ENCODE measurements at regions not wholly inside any gene's neighbourhood (a gene's known extent, or its start where the extent isn't known, plus 50 kb on each side); places are given as distances from the start of the nearest gene placed in this dataset.

DNA sequence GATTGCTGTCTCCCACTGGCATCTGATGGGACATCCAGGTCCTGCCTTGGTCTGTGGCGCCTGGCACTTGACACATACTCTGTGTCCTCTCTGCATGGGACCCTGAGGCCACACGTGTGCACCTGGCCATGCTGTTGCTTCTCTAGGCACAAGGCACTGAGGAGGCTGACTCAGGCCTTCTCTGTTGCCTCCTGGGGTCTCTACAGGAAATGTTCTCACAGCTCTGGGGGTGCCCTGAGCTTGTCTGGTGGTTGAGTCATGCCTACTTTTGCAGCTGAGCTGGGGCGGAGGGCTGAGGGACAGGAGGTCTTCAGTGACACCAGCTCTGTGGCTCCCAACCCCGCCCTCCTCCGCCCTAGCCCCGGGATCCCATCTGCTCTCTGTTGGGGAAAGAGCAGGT, 207.0 kb upstream of the HS6ST1 start:
- no peak for DNase-seq
- Histone ChIP-seq H3K27me3 (no peaks in the 10 kb centered on the region), H3K9me3 (no peaks in the 10 kb centered on the region), H3K4me3 (replicated peaks in 1 of 3) (no peak overlapping the region), H3K36me3 (no peaks in the 10 kb centered on the region), H3K27ac (no peak overlapping the region), H3K4me1 (no peaks in the 10 kb centered on the region)
- intact Hi-C loops (cut with DNase I), result no loop called here
- WGBS, 2 donors, result 90% methylated on average over 4 of the region's 6 CpGs; no CpG with 5 or more reads in 1 of the 2 donors
- TF ChIP-seq, protein P1, sequence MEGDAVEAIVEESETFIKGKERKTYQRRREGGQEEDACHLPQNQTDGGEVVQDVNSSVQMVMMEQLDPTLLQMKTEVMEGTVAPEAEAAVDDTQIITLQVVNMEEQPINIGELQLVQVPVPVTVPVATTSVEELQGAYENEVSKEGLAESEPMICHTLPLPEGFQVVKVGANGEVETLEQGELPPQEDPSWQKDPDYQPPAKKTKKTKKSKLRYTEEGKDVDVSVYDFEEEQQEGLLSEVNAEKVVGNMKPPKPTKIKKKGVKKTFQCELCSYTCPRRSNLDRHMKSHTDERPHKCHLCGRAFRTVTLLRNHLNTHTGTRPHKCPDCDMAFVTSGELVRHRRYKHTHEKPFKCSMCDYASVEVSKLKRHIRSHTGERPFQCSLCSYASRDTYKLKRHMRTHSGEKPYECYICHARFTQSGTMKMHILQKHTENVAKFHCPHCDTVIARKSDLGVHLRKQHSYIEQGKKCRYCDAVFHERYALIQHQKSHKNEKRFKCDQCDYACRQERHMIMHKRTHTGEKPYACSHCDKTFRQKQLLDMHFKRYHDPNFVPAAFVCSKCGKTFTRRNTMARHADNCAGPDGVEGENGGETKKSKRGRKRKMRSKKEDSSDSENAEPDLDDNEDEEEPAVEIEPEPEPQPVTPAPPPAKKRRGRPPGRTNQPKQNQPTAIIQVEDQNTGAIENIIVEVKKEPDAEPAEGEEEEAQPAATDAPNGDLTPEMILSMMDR (IDR thresholded peaks at IDR 0.05), result no peak
- no peak for TF ChIP-seq POLR2A (IDR thresholded peaks at IDR 0.05)

DNA sequence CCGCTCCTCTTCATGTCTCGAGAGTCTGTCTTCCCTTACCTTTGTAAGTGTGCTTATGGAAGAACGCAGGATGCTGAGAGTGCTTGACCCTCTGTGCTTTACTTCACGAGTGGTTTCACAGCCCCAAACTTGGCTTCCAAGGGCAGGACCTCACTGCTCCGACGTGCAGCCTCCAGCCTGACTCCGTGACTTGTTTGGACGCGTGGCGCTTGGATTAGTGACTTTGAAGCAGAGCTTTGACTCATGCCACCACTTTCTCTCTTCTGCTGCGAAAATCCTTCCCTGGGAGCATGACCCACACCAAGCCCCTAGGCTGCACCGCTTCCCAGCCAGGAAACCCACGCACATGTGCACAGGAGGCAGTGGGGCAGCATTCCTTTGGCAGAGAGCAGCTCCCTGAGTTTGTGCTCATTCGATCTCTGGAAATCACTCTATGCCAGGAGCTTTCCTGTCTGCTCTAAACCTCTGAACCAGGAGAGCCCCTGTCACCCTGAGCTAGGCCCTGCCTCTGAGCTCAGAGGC, 207.8 kb upstream of the HS6ST1 start:
- no peaks in the 10 kb centered on the region for H3K36me3 ChIP-seq
- no peaks in the 10 kb centered on the region for H3K4me1 ChIP-seq
- no peaks in the 10 kb centered on the region for H3K9me3 ChIP-seq
- H3K27ac ChIP-seq, result no peak overlapping the region
- 85 to 86% methylated on average over 14 of the region's 14 CpGs for WGBS, 2 donors
- no peak for TF ChIP-seq POLR2A (IDR thresholded peaks at IDR 0.05)
- TF ChIP-seq, protein P1 (IDR thresholded peaks at IDR 0.05), result no peak
- H3K27me3 ChIP-seq, result no peaks in the 10 kb centered on the region
- H3K4me3 ChIP-seq (replicated peaks in 1 of 3), result no peak overlapping the region
- intact Hi-C loops (cut with DNase I), result no loop called here
- DNase-seq, result no peak

DNA sequence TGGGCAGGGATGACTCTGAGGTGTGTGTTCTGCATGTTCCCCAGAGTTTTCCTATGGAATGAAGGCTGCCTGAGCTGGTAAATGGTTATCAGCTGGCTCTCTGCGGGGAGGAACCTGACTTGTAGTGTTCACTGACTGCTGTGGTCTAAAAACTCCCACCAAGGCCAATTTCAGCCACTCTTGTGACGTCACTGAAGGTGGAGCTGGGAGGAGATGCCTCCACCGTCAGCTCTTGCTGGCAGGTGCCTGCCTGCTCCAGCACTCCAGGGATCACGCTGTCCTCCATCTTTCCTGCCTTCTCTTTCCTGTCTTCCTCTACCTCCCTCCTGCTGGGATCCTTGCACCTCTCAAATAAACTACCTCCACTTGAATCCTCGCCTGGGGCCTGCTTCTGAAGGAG, 209.5 kb upstream of the HS6ST1 start:
- DNase-seq, result no peak
- intact Hi-C loops (cut with DNase I), result no loop called here
- 91 to 92% methylated on average over 4 to 5 of the region's 5 CpGs for WGBS, 2 donors
- TF ChIP-seq, protein P1 (IDR thresholded peaks at IDR 0.05), result no peak
- no peak for TF ChIP-seq POLR2A (IDR thresholded peaks at IDR 0.05)
- Histone ChIP-seq H3K27me3 (no peaks in the 10 kb centered on the region), H3K4me3 (replicated peaks in 1 of 3) (no peak overlapping the region), H3K36me3 (no peaks in the 10 kb centered on the region), H3K9me3 (no peaks in the 10 kb centered on the region), H3K27ac (no peak overlapping the region), H3K4me1 (no peaks in the 10 kb centered on the region)

DNA sequence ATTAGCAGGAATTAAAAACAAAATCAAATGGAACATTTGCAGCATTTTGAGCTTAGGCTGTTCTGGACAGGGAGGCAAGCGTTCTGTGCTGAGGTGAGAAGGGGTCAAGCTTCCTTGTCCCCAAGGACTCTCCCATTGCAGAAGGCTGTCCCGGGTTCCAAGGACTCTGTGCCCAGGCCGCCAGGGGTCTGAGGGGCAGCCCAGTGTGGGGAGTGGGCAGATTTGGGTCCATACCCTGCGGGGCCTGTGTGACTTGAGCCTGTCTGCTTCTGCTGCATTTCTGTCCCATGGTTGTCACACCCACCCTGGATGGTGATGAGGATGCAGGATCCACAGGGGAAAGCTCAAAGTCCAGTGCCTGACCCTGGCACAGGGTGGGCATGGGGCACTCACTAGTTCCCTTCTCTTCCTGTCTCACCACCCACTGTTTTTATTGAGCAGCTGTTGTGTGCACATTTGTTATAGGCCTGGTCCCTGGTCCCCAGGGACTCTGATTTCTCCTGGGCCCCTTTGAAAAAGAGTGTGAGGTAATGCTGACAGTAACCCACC, 211.4 kb upstream of the HS6ST1 start:
- H3K27ac ChIP-seq, result no peak overlapping the region
- no peaks in the 10 kb centered on the region for H3K9me3 ChIP-seq
- intact Hi-C loops (cut with DNase I), result loop anchor here (10.0 kb wide), 1 partner anchor 205 kb away; no protein-coding TSS in a partner anchor
- WGBS, 2 donors, result 93 to 100% methylated on average over 3 to 4 of the region's 4 CpGs
- no peak overlapping the region for H3K4me3 ChIP-seq (replicated peaks in 1 of 3)
- DNase-seq, result no peak
- H3K27me3 ChIP-seq, result no peaks in the 10 kb centered on the region
- TF ChIP-seq, protein P1 (IDR thresholded peaks at IDR 0.05), result no peak
- TF ChIP-seq POLR2A (IDR thresholded peaks at IDR 0.05), result no peak
- no peaks in the 10 kb centered on the region for H3K36me3 ChIP-seq
- no peaks in the 10 kb centered on the region for H3K4me1 ChIP-seq

DNA sequence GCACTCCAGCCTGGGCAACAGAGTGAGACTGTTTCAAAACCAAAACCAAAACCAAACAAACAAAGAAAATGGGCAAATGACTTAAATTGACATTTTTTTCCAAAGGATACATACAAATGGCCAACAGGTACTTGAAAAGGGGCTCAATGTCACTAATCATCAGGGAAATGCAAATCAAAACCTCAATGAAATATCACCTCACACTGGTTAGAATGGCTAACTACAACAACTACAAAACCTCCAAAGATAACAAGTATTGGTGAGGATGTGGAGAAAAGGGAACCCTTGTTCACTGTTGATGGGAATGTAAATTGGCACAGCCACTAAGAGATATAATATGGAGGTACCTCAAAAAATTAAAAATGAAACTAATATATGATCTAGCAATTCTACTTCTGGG, 213.2 kb upstream of the HS6ST1 start:
- no peaks in the 10 kb centered on the region for H3K9me3 ChIP-seq
- no peak for DNase-seq
- intact Hi-C loops (cut with DNase I), result loop anchor here (10.0 kb wide), 1 partner anchor 207 kb away; no protein-coding TSS in a partner anchor
- no peak overlapping the region for H3K27ac ChIP-seq
- no peaks in the 10 kb centered on the region for H3K36me3 ChIP-seq
- H3K4me3 ChIP-seq (replicated peaks in 1 of 3), result no peak overlapping the region
- TF ChIP-seq POLR2A (IDR thresholded peaks at IDR 0.05), result no peak
- TF ChIP-seq, protein P1 (IDR thresholded peaks at IDR 0.05), result peak in 3 of 6 experiments; percentile 37 to 56 (median 49)
- H3K27me3 ChIP-seq, result no peaks in the 10 kb centered on the region
- no peaks in the 10 kb centered on the region for H3K4me1 ChIP-seq

Measured in thyroid gland (tissue), 4 donors.